Gastroesophageal sphincter (tissue), 3 donors: ENCODE measurements at regions not wholly inside any gene's neighbourhood (a gene's known extent, or its start where the extent isn't known, plus 50 kb on each side); places are given as distances from the start of the nearest gene placed in this dataset.

Experiments
- POLR2A ChIP-seq, 2 donors: fragments of 450-650 bp; IDR thresholded peaks; one replicate each; pipeline ENCODE4 v1.6.1; 2017; ENCODE audit warnings: antibody characterized with exemption in 2 of 2, mild to moderate bottlenecking in 2 of 2, moderate library complexity in 1 of 2
- POLR2AphosphoS5 ChIP-seq: sonication (generic); formaldehyde crosslinking; IDR thresholded peaks from one replicate; pipeline ENCODE4 v1.6.1; 2017; ENCODE audit warnings: antibody characterized with exemption
- TF ChIP-seq, protein P1 (sequence below), 4 experiments: fragments of 200-600 bp in 2 of 4; fragments of 450-650 bp in 2 of 4; sonication (generic) in 1 of 4; IDR thresholded peaks; one replicate each; pipeline ENCODE4 v1.5.1; 2017 to 2019; ENCODE audit warnings: antibody characterized with exemption in 4 of 4, mild to moderate bottlenecking in 2 of 4, moderate library complexity in 2 of 4

GRCh38 chr2:162994718-162995117, 156.2 kb upstream of the KCNH7 start:
- TF ChIP-seq, protein P1, sequence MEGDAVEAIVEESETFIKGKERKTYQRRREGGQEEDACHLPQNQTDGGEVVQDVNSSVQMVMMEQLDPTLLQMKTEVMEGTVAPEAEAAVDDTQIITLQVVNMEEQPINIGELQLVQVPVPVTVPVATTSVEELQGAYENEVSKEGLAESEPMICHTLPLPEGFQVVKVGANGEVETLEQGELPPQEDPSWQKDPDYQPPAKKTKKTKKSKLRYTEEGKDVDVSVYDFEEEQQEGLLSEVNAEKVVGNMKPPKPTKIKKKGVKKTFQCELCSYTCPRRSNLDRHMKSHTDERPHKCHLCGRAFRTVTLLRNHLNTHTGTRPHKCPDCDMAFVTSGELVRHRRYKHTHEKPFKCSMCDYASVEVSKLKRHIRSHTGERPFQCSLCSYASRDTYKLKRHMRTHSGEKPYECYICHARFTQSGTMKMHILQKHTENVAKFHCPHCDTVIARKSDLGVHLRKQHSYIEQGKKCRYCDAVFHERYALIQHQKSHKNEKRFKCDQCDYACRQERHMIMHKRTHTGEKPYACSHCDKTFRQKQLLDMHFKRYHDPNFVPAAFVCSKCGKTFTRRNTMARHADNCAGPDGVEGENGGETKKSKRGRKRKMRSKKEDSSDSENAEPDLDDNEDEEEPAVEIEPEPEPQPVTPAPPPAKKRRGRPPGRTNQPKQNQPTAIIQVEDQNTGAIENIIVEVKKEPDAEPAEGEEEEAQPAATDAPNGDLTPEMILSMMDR (IDR thresholded peaks at IDR 0.05): no peak
- TF ChIP-seq POLR2A (IDR thresholded peaks at IDR 0.05) (no peak), POLR2AphosphoS5 (no peak)
